ENCODE measurements at regions not wholly inside any gene's neighbourhood (a gene's known extent, or its start where the extent isn't known, plus 50 kb on each side); places are given as distances from the start of the nearest gene placed in this dataset.

DNA sequence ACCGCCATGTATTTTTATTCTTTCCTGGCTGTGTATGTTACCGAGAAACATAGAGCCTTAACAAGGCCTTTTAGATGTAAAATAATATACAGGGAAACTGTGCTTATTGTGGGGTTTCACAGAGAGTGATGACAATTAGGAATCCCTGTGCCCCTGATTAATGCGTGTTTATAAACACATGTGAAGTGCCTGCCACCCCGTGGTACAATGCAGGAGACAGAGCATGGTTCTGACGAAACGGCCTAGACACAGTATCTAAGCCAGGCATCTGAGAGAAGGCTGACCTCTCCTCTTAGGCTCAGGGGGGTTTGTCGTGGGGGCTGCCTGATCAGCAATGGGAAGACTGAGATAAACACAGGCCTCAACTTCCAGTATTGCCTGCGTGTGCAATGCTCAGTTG is 200.0 kb downstream of the AJAP1 start:
- Mint-ChIP-seq H3K4me3 (ENCODE audit: unreplicated experiment) (no peak overlapping the region), H3K4me1 (ENCODE audit: low read depth, unreplicated experiment) (no peaks in the 10 kb centered on the region), H3K27me3 (ENCODE audit: insufficient read depth, unreplicated experiment) (peaks cover under 1% of the 10 kb centered on the region), H3K27ac (ENCODE audit: unreplicated experiment) (no peak overlapping the region), H3K36me3 (ENCODE audit: insufficient read depth, unreplicated experiment) (no peaks in the 10 kb centered on the region), H3K9me3 (ENCODE audit: unreplicated experiment) (no peaks in the 10 kb centered on the region)
- no TSS peak for BruUV-seq (replicated peaks)
- no peaks in the 10 kb centered on the region for H3K9me3 ChIP-seq
- CTCF ChIA-PET: no interaction called here
- intact Hi-C loops (cut with micrococcal nuclease; ENCODE audit: unreplicated experiment): no loop called here
- no peak for DNase-seq
- TF ChIP-seq, protein P1, sequence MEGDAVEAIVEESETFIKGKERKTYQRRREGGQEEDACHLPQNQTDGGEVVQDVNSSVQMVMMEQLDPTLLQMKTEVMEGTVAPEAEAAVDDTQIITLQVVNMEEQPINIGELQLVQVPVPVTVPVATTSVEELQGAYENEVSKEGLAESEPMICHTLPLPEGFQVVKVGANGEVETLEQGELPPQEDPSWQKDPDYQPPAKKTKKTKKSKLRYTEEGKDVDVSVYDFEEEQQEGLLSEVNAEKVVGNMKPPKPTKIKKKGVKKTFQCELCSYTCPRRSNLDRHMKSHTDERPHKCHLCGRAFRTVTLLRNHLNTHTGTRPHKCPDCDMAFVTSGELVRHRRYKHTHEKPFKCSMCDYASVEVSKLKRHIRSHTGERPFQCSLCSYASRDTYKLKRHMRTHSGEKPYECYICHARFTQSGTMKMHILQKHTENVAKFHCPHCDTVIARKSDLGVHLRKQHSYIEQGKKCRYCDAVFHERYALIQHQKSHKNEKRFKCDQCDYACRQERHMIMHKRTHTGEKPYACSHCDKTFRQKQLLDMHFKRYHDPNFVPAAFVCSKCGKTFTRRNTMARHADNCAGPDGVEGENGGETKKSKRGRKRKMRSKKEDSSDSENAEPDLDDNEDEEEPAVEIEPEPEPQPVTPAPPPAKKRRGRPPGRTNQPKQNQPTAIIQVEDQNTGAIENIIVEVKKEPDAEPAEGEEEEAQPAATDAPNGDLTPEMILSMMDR (IDR thresholded peaks at IDR 0.05; ENCODE audit: insufficient read depth in 1 of 2, low read depth in 1 of 2, low read length in 1 of 2, severe bottlenecking in 1 of 2, unreplicated experiment in 1 of 2): no peak
- H3K4me1 ChIP-seq: no peaks in the 10 kb centered on the region
- H3K4me3 ChIP-seq (ENCODE audit: low read depth, low read length): no peak overlapping the region
- no peaks in the 10 kb centered on the region for H3K36me3 ChIP-seq (ENCODE audit: control insufficient read depth, insufficient read depth, low read length)
- POLR2A ChIA-PET: interaction anchor here (0.6 kb wide), 1 partner anchor 848 kb away, joined by 3 read pairs; no protein-coding TSS in a partner anchor
- H3K27me3 ChIP-seq (replicated peaks; ENCODE audit: control insufficient read depth, insufficient read depth, low read length): no peaks in the 10 kb centered on the region

DNA sequence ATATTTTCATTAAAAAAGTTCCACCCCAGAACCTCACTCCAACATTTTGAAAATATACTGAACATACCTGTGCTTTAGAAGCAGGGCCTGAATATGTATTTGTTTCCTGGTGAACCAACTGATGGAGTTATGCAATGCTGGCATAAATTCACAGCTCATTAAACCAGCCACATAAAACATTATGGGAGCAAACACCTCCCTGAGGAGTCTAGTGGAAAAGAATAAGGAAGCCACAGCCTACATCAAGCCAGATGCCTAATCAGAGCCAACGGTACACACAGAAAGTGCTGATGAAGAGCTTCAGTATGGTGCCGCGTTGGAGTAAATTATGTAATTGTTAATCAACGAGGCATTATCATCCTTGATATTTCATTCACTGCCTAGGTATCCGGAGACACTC is 199.5 kb downstream of the AJAP1 start:
- intact Hi-C loops (cut with micrococcal nuclease; ENCODE audit: unreplicated experiment): no loop called here
- no TSS peak for BruUV-seq (replicated peaks)
- Mint-ChIP-seq H3K9me3 (ENCODE audit: unreplicated experiment) (no peaks in the 10 kb centered on the region), H3K36me3 (ENCODE audit: insufficient read depth, unreplicated experiment) (no peaks in the 10 kb centered on the region), H3K27ac (ENCODE audit: unreplicated experiment) (no peak overlapping the region), H3K4me1 (ENCODE audit: low read depth, unreplicated experiment) (no peaks in the 10 kb centered on the region), H3K27me3 (ENCODE audit: insufficient read depth, unreplicated experiment) (peaks cover 5% of the 10 kb centered on the region), H3K4me3 (ENCODE audit: unreplicated experiment) (no peak overlapping the region)
- Histone ChIP-seq H3K4me3 (ENCODE audit: low read depth, low read length) (no peak overlapping the region), H3K27me3 (replicated peaks; ENCODE audit: control insufficient read depth, insufficient read depth, low read length) (no peaks in the 10 kb centered on the region), H3K36me3 (ENCODE audit: control insufficient read depth, insufficient read depth, low read length) (no peaks in the 10 kb centered on the region), H3K9me3 (no peaks in the 10 kb centered on the region), H3K4me1 (no peaks in the 10 kb centered on the region)
- POLR2A ChIA-PET: interaction anchor here (0.6 kb wide), 1 partner anchor 848 kb away, joined by 3 read pairs; no protein-coding TSS in a partner anchor
- CTCF ChIA-PET: no interaction called here
- DNase-seq: no peak
- TF ChIP-seq, protein P1 (IDR thresholded peaks at IDR 0.05; ENCODE audit: insufficient read depth in 1 of 2, low read depth in 1 of 2, low read length in 1 of 2, severe bottlenecking in 1 of 2, unreplicated experiment in 1 of 2): no peak

- no peak for DNase-seq
- Mint-ChIP-seq H3K4me1 (ENCODE audit: low read depth, unreplicated experiment) (no peaks in the 10 kb centered on the region), H3K9me3 (ENCODE audit: unreplicated experiment) (no peaks in the 10 kb centered on the region), H3K4me3 (ENCODE audit: unreplicated experiment) (no peak overlapping the region), H3K27me3 (ENCODE audit: insufficient read depth, unreplicated experiment) (peaks cover 5% of the 10 kb centered on the region), H3K27ac (ENCODE audit: unreplicated experiment) (no peak overlapping the region), H3K36me3 (ENCODE audit: insufficient read depth, unreplicated experiment) (no peaks in the 10 kb centered on the region)
- Histone ChIP-seq H3K4me1 (no peaks in the 10 kb centered on the region), H3K9me3 (no peaks in the 10 kb centered on the region), H3K27me3 (replicated peaks; ENCODE audit: control insufficient read depth, insufficient read depth, low read length) (no peaks in the 10 kb centered on the region), H3K4me3 (ENCODE audit: low read depth, low read length) (no peak overlapping the region), H3K36me3 (ENCODE audit: control insufficient read depth, insufficient read depth, low read length) (no peaks in the 10 kb centered on the region)
- BruUV-seq (replicated peaks): no TSS peak
- TF ChIP-seq, protein P1 (IDR thresholded peaks at IDR 0.05; ENCODE audit: insufficient read depth in 1 of 2, low read depth in 1 of 2, low read length in 1 of 2, severe bottlenecking in 1 of 2, unreplicated experiment in 1 of 2): no peak
- CTCF ChIA-PET: no interaction called here
- POLR2A ChIA-PET: no interaction called here
- intact Hi-C loops (cut with micrococcal nuclease; ENCODE audit: unreplicated experiment): no loop called here
Observed at GRCh38 chr1:4851385-4852065, 197.1 kb downstream of the AJAP1 start.

All from Caco-2 (cell line).